Smooth muscle cell (in vitro differentiated cells): ENCODE measurements at regions not wholly inside any gene's neighbourhood (a gene's known extent, or its start where the extent isn't known, plus 50 kb on each side); places are given as distances from the start of the nearest gene placed in this dataset.

Source experiments
- DNase-seq: peaks from one replicate; lab custom pipeline; 2025; ENCODE audit not compliant: unreplicated experiment; lab: John Stamatoyannopoulos, UW
- H2AFZ ChIP-seq: fragments of 200-600 bp; sonication (generic); 2 replicates; pipeline ENCODE4 v1.6.0; 2016; ENCODE audit warnings: antibody characterized with exemption, low read depth, mild to moderate bottlenecking
- H3F3A ChIP-seq: fragments of 200-600 bp; sonication (generic); 2 replicates; pipeline ENCODE4 v1.6.0; 2017; ENCODE audit warnings: antibody characterized with exemption, low read depth
- H3K27ac ChIP-seq: fragments of 200-600 bp; sonication (generic); 2 replicates; pipeline ENCODE4 v1.5.1; 2016; ENCODE audit warnings: low read depth, mild to moderate bottlenecking
- H3K27me3 ChIP-seq: fragments of 200-600 bp; sonication (generic); 2 replicates; pipeline ENCODE4 v1.6.1; 2016; ENCODE audit warnings: low read depth, mild to moderate bottlenecking
- H3K36me3 ChIP-seq: fragments of 200-600 bp; sonication (generic); 2 replicates; pipeline ENCODE4 v1.5.1; 2016; ENCODE audit warnings: low read depth
- H3K4me1 ChIP-seq: fragments of 200-600 bp; sonication (generic); 2 replicates; pipeline ENCODE4 v1.5.1; 2016; ENCODE audit warnings: low read depth
- H3K4me2 ChIP-seq: fragments of 200-600 bp; sonication (generic); 2 replicates; pipeline ENCODE4 v1.6.0; 2016; ENCODE audit warnings: mild to moderate bottlenecking
- H3K4me3 ChIP-seq: fragments of 200-600 bp; sonication (generic); 2 replicates; pipeline ENCODE4 v1.5.1; 2016; ENCODE audit warnings: mild to moderate bottlenecking
- H3K79me2 ChIP-seq: fragments of 200-600 bp; sonication (generic); 2 replicates; pipeline ENCODE4 v1.6.0; 2016; ENCODE audit warnings: low read depth, mild to moderate bottlenecking
- H3K9ac ChIP-seq: fragments of 200-600 bp; sonication (generic); 2 replicates; pipeline ENCODE4 v1.6.0; 2016; ENCODE audit warnings: low read depth
- H3K9me3 ChIP-seq: fragments of 200-600 bp; sonication (generic); replicated peaks from 2 replicates; pipeline ENCODE4 v1.5.1; 2016; ENCODE audit warnings: low read depth
- H4K20me1 ChIP-seq: fragments of 200-600 bp; sonication (generic); 2 replicates; pipeline ENCODE4 v1.6.0; 2016; ENCODE audit warnings: low read depth
- CTCF ChIP-seq: fragments of 200-600 bp; sonication (generic); IDR thresholded peaks from 2 replicates; pipeline ENCODE4 v1.5.1; 2017; ENCODE audit warnings: borderline replicate concordance, mild to moderate bottlenecking, antibody characterized with exemption; ENCODE audit not compliant: insufficient read depth, poor library complexity, severe bottlenecking
- WGBS: methylation state at CpG from one replicate; pipeline ENCODE4 v1.1.7; 2016; ENCODE audit warnings: low lambda C conversion rate; 5-methylcytosine and 5-hydroxymethylcytosine counted together

GRCh38 chr4:133921280-133922195 lies 280.1 kb downstream of the PABPC4L start:
- H3K9ac ChIP-seq = no peak overlapping the region
- H3K79me2 ChIP-seq = no peaks in the 10 kb centered on the region
- no peak overlapping the region for H3K27ac ChIP-seq
- H3K4me1 ChIP-seq = no peaks in the 10 kb centered on the region
- H3K36me3 ChIP-seq = no peaks in the 10 kb centered on the region
- 51% methylated on average over 8 of the region's 8 CpGs for WGBS
- no peaks in the 10 kb centered on the region for H3K9me3 ChIP-seq
- H3K27me3 ChIP-seq = no peaks in the 10 kb centered on the region
- no peak for DNase-seq
- peak overlapping the region; percentile 50 for H2AFZ ChIP-seq
- no peak overlapping the region for H3K4me2 ChIP-seq
- no peak for TF ChIP-seq CTCF
- H3K4me3 ChIP-seq = no peak overlapping the region
- H3F3A ChIP-seq = no peaks in the 10 kb centered on the region
- no peaks in the 10 kb centered on the region for H4K20me1 ChIP-seq

GRCh38 chr4:133920236-133920635 lies 281.4 kb downstream of the PABPC4L start:
- Histone ChIP-seq H3K4me1 (no peaks in the 10 kb centered on the region), H3K9ac (no peak overlapping the region), H3K9me3 (no peaks in the 10 kb centered on the region), H3K4me3 (no peak overlapping the region), H3F3A (no peaks in the 10 kb centered on the region), H3K27me3 (no peaks in the 10 kb centered on the region), H3K79me2 (no peaks in the 10 kb centered on the region), H3K4me2 (no peak overlapping the region), H3K27ac (no peak overlapping the region), H2AFZ (no peak overlapping the region), H3K36me3 (no peaks in the 10 kb centered on the region), H4K20me1 (no peaks in the 10 kb centered on the region)
- 76% methylated on average over 2 of the region's 2 CpGs for WGBS
- no peak for DNase-seq
- no peak for TF ChIP-seq CTCF

- peaks cover 10% of the 10 kb centered on the region for H3K36me3 ChIP-seq
- no peak overlapping the region for H2AFZ ChIP-seq
- TF ChIP-seq CTCF = no peak
- H3K4me3 ChIP-seq = no peak overlapping the region
- no peak overlapping the region for H3K4me2 ChIP-seq
- no peaks in the 10 kb centered on the region for H3K27me3 ChIP-seq
- no peak overlapping the region for H3K9ac ChIP-seq
- DNase-seq = no peak
- 76% methylated on average over 3 of the region's 3 CpGs for WGBS
- H3K79me2 ChIP-seq = no peaks in the 10 kb centered on the region
- no peaks in the 10 kb centered on the region for H3K4me1 ChIP-seq
- no peaks in the 10 kb centered on the region for H4K20me1 ChIP-seq
- peak overlapping the region; percentile 29 for H3K27ac ChIP-seq
- no peaks in the 10 kb centered on the region for H3K9me3 ChIP-seq
- H3F3A ChIP-seq = no peaks in the 10 kb centered on the region
Observed at GRCh38 chr4:133910165-133910564, 291.4 kb downstream of the PABPC4L start.

GRCh38 chr4:133903029-133903428 lies 298.6 kb downstream of the PABPC4L start:
- no peaks in the 10 kb centered on the region for H3K79me2 ChIP-seq
- no peaks in the 10 kb centered on the region for H3F3A ChIP-seq
- H3K4me1 ChIP-seq = no peaks in the 10 kb centered on the region
- H3K9me3 ChIP-seq = no peaks in the 10 kb centered on the region
- no peak for DNase-seq
- no peak overlapping the region for H3K9ac ChIP-seq
- H3K27ac ChIP-seq = no peak overlapping the region
- peaks cover 1% of the 10 kb centered on the region for H3K36me3 ChIP-seq
- no peak for TF ChIP-seq CTCF
- no peak overlapping the region for H3K4me3 ChIP-seq
- no peak overlapping the region for H2AFZ ChIP-seq
- H4K20me1 ChIP-seq = no peaks in the 10 kb centered on the region
- H3K27me3 ChIP-seq = no peaks in the 10 kb centered on the region
- no peak overlapping the region for H3K4me2 ChIP-seq
